ENCODE measurements at regions not wholly inside any gene's neighbourhood (a gene's known extent, or its start where the extent isn't known, plus 50 kb on each side); places are given as distances from the start of the nearest gene placed in this dataset.

- H3K4me3 ChIP-seq (ENCODE audit: low read length), result no peak overlapping the region
- TF ChIP-seq, protein P1, sequence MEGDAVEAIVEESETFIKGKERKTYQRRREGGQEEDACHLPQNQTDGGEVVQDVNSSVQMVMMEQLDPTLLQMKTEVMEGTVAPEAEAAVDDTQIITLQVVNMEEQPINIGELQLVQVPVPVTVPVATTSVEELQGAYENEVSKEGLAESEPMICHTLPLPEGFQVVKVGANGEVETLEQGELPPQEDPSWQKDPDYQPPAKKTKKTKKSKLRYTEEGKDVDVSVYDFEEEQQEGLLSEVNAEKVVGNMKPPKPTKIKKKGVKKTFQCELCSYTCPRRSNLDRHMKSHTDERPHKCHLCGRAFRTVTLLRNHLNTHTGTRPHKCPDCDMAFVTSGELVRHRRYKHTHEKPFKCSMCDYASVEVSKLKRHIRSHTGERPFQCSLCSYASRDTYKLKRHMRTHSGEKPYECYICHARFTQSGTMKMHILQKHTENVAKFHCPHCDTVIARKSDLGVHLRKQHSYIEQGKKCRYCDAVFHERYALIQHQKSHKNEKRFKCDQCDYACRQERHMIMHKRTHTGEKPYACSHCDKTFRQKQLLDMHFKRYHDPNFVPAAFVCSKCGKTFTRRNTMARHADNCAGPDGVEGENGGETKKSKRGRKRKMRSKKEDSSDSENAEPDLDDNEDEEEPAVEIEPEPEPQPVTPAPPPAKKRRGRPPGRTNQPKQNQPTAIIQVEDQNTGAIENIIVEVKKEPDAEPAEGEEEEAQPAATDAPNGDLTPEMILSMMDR (IDR thresholded peaks at IDR 0.05; ENCODE audit: insufficient read depth, low read depth, low read length, missing control alignments), result no peak
- DNase-seq (ENCODE audit: low read depth), result no peak
These were observed 50.9 kb upstream of the RTL6 start for GRCh38 chr22:44548981-44549380.
